ENCODE measurements at regions not wholly inside any gene's neighbourhood (a gene's known extent, or its start where the extent isn't known, plus 50 kb on each side); places are given as distances from the start of the nearest gene placed in this dataset.

GRCh38 chr14:89638891-89639290 is 221.9 kb upstream of the FOXN3 start:
- no peak for TF ChIP-seq CTCF (IDR thresholded peaks at IDR 0.05)
- no peak for TF ChIP-seq POLR2A (IDR thresholded peaks at IDR 0.05)

Measured in body of pancreas (tissue), 4 donors.